Activated CD8-positive, alpha-beta memory T cell treated with anti-CD3 and anti-CD28 coated beads for 48 hours (primary cell): ENCODE measurements at regions not wholly inside any gene's neighbourhood (a gene's known extent, or its start where the extent isn't known, plus 50 kb on each side); places are given as distances from the start of the nearest gene placed in this dataset.
"Not testable (repeated sequence)": the region's sequence is repeated elsewhere in the genome, so short reads cannot be mapped to it uniquely, and the experiment has no call there.

Experiments used
- DNase-seq, 3 experiments: peaks; one replicate each; pipeline ENCODE4 v3.0.0-alpha.2; 2020; ENCODE audit warnings: low read depth in 2 of 3, low spot score in 2 of 3

DNA sequence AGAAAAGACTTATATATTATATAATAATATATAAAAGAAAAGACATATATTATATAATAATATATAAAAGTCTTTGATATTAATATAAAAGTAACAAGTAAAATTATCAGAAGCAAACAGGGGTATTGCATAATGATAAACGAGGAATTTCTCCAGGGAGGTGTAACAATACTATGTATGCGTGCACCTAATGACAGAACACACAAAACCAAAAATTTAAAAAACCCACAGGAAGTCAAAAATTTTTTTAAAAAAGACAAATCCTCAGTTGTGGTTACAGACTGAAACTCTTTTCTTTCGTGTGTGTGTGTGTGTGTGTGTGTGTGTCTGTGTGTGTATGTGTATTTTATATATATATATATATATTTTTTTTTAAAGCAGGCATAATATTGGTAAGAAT, 279.2 kb upstream of the DPP6 start:
- no peak for DNase-seq

- DNase-seq: not testable (repeated sequence)
These were observed 275.3 kb upstream of the DPP6 start for GRCh38 chr7:153776940-153777339.

- DNase-seq: not testable (repeated sequence)
These were observed 254.8 kb upstream of the DPP6 start for GRCh38 chr7:153797363-153797762.

- no peak for DNase-seq
These were observed 244.1 kb upstream of the DPP6 start for GRCh38 chr7:153808117-153808516.

DNA sequence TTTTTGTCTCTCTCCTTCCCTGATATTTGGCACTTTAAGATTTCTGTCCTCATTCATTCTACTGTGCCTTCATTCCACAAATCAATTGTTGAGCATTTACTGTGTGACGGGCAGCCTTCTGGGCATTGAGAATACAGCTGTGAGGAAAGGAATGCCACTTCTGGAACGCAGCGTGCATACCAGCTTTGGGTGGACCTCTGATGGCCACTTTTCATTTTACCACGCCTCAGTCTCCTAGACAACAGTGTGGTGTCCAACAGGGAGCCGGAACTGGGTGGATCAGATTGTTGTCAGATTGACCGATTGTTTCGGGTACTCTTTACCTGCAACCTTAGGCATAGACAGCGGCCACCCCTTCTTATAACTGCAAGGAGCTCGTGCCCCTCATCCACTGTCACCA, 222.7 kb upstream of the DPP6 start:
- DNase-seq: no peak

GRCh38 chr7:153832160-153832559, 220.0 kb upstream of the DPP6 start:
- DNase-seq: no peak

DNA sequence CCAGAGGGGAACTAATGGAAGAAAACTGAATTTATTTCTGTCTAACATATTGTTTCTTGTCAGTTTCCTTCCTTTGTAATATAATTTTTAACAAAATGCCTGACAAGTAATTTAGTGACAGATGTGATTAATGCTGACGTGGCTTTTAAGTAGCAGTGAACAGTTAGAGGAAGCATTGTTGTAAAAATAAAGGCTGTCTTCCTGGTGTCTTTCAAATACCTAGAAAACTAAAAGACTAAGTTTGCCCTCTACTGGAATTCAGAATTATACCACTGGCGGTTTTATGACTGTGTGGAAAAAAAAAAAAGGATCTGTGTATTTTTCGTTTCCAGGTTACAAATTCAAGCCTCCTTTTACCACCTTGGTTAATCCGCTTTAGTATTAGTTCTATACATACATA, 217.1 kb upstream of the DPP6 start:
- DNase-seq: no peak

- DNase-seq: no peak
These were observed 216.4 kb upstream of the DPP6 start for GRCh38 chr7:153835712-153836265.

DNA sequence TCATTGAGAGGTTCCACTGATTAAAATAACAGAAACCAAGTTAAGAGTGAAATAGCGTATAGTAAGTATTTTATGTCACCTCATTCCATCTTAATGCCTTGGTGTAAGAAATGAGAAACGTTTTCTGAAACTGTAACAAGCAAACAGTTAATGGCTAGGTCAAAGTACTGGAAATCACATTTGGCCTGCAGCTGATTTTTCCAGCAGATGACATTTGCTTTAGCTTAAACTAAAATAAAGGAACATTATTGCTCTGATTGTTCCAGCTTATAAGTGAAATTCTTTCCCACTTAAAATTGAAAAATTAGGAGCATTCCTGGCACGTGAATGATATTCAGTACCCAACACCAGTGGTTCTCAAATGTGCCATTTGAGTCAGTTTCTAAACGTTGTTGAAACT, 213.6 kb upstream of the DPP6 start:
- no peak for DNase-seq

DNA sequence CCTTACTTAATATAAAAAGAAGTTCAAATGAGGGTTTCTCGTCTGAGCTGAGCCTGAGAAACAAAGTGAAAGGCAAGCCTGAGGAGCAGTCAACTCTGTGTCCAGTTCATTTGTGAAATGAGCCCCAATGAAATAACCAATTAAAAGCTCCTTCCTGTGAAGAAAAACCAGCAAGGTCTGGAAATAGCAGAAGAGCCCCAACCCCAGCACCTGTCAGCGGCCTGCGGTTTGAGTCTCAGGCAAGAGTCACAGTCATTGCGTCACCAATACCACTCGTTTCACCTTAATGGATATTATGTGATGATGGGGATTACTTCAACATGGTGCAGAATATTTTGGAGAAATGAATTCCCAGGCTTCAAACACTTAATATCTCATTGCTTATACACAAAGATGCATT, 211.3 kb upstream of the DPP6 start:
- no peak for DNase-seq

GRCh38 chr7:153847828-153848227, 204.4 kb upstream of the DPP6 start:
- DNase-seq: no peak

DNA sequence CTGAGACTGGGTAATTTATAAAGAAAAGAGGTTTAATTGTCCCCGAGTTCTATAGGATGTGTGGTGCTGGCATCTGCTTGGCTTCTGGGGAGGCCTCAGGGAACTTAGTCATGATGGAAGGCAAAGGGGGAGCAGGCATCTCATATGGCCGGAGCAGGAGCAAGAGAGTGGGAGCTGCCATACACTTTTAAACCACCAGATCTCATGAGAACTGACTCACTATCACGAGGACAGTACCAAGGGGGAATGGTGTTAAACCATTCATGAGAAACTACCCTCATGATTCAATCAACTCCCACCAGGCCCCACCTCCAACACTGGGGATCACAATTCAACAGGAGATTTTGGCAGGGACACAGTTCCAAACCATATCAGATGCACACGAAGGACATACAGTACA, 199.9 kb upstream of the DPP6 start:
- DNase-seq: no peak

- DNase-seq: no peak
These were observed 193.8 kb upstream of the DPP6 start for GRCh38 chr7:153858355-153858754.

- no peak for DNase-seq
These were observed 193.0 kb upstream of the DPP6 start for GRCh38 chr7:153859239-153859638.

DNA sequence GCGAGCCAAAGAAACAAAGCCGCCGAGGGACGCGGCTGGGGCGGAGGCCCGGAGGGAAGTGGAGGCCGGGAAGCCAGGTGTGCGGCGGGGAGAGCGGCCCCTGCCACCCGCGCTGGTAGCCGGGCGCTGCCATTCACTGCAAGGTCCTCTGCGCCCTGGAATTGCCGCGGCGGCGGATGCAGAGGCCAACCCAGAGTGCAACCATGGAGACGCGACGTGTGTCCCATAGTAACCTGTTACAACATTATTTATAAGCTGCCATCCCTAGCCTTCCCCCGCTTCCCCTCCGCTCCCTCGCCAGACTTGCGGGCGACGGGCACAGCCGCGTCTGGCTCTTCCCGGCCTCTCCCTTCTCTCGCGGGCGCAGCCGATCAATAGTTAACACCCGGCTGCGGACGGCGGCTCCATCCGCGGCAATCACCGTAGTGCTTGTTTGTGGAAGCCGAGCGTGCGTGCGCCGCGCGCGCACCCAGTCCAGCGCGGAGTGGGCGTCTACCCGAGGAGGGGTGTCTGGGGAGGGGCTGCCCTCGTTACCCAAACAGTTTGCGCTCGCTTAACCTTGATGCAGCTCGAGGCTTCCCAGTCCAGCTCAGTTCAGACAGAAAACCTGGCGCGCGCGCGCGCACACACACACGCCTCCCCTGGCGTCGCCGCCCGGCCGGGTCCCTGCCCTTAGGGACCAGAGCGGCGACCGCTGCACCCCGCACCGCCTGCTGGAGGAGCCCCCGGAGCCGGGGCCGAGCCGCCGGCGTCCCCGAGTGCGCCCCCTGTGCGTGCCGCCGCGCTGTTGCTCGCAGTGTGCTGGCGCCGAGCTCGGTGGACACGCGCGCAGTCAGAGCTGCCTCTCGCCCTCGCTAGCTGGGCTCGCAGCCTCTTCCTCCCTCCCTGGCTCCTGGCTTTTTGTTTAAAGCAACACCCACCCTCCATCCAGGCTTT, 165.4 kb upstream of the DPP6 start:
- no peak for DNase-seq

DNA sequence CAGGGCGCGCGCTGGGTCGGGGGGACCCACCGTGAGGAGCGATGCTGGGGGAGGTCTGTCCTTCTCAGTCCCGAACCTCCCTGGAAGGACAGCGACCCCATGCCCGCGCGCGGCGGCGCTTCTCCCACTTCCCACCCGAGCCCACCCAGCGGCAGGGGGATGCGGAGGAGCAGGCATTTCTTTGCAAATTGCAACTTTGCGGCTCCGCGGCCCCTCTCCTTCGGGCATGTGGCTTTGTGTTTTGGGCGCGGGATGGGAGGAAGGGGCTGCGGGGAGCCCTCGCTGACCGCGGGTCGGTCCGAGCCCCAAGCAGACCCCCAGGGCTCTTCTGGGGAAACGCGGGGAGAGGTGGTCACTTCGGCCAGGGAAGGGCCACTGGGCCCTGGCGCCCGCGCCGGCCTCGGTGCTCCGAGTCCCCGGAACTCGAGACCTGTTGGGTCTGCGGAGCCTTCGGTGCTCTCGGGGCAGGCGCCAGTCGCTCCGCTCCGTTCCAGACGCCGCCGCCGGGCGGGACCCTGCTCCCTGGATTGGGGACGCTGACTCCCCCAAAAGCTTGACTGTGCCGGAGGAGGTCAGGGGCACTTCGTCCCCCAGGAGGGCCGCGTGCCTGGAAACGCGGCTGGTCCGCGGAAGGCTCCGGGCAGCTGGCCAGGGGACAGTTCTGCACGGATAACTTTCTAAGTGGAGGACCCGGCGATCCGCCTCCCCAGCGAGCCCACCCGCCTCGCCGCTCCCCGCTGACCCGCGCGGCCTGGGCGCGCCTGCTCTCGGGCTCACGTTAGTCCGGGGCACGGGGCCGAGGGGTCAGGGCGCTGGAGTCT, 164.2 kb upstream of the DPP6 start:
- DNase-seq: no peak

GRCh38 chr7:153891990-153892389, 160.2 kb upstream of the DPP6 start:
- no peak for DNase-seq

DNA sequence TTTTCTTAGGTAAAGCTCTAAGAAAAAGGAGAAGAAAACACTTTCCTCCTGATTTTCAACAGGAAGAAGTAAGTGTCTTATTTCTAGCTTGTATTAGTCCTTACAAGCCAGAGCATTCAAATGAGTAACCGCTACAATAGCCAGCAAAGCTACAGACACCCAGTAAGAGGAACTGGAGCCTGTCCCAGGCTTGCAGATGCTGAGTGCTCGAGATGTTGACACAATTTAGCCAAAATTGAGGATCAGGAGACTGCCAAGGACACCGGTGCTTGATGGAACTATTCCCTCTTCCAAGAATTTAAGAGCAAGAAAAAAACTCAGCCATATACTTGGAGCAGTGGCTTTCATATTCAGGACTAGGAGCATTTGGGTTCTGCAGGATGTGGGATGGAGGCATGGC, 149.3 kb upstream of the DPP6 start:
- DNase-seq: no peak

DNA sequence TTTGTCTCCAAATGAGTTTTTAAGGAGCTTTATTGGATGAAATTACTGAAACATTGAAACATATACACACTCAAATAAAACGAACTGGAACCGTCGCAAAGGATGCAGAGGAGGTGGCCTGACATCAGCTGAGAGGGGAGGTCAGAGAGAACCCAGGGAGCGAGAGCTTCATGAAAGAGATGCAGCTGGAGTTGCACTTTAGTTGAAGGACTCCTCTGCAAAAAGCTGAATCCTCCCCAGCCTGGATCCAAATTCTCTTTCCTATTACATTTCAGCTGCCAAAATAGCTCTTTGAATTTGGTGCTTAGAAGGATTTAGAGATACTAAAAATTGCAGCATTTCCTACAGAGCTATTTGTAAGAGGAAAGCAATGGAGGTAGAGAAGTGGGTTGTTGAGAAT, 140.0 kb upstream of the DPP6 start:
- DNase-seq: no peak

- no peak for DNase-seq
These were observed 132.1 kb upstream of the DPP6 start for GRCh38 chr7:153920126-153920525.

DNA sequence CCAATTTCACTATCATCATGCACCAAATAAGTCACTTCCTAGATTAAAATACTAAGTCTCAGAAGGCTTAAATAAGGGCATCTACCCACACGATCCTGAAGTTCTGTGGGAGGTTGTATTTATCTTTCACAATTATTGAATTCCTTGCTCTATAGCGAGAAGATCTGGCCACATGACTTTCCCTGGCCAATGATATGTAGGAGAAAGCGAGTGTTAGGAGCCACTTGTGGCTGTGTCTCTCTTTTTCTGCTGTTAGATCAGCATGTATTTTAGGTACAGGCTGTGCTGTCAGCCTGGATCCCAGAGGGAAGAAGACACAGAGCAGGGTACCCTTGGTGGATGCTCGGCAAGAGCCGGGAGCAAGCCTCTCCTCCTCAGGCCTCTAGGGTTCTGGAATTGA, 131.3 kb upstream of the DPP6 start:
- no peak for DNase-seq

- DNase-seq: no peak
These were observed 130.8 kb upstream of the DPP6 start for GRCh38 chr7:153921408-153921807.
